Esophagus muscularis mucosa (tissue), 3 donors: ENCODE measurements at regions not wholly inside any gene's neighbourhood (a gene's known extent, or its start where the extent isn't known, plus 50 kb on each side); places are given as distances from the start of the nearest gene placed in this dataset.

Source experiments
- CTCF ChIP-seq, 3 experiments: fragments of 200-600 bp in 2 of 3; fragments of 450-650 bp in 1 of 3; sonication (generic) in 2 of 3; IDR thresholded peaks; one replicate each; pipeline ENCODE4 v1.5.1; 2017 to 2019; ENCODE audit warnings: antibody characterized with exemption in 3 of 3, mild to moderate bottlenecking in 2 of 3, moderate library complexity in 1 of 3
- EP300 ChIP-seq: sonication (generic); formaldehyde crosslinking; IDR thresholded peaks from one replicate; pipeline ENCODE4 v1.6.1; 2017; ENCODE audit warnings: antibody characterized with exemption

GRCh38 chr5:124546643-124547042 lies 199.8 kb downstream of the ZNF608 start:
- no peak for TF ChIP-seq CTCF (IDR thresholded peaks at IDR 0.05)
- no peak for TF ChIP-seq EP300
